ENCODE measurements at regions not wholly inside any gene's neighbourhood (a gene's known extent, or its start where the extent isn't known, plus 50 kb on each side); places are given as distances from the start of the nearest gene placed in this dataset.

- intact Hi-C loops (cut with micrococcal nuclease): loop anchor here (5.0 kb wide), 1 partner anchor 130 kb away; no protein-coding TSS in a partner anchor
Measured at GRCh38 chr3:160162440-160162839, 62.8 kb upstream of the C3orf80 start.

GRCh38 chr3:160163229-160163878, 61.9 kb upstream of the C3orf80 start:
- intact Hi-C loops (cut with micrococcal nuclease): loop anchor here (1.0 to 5.0 kb wide), 3 partner anchors 131 to 323 kb away; no protein-coding TSS in a partner anchor

GRCh38 chr3:160168246-160168645, 57.0 kb upstream of the C3orf80 start:
- intact Hi-C loops (cut with micrococcal nuclease): no loop called here

- intact Hi-C loops (cut with micrococcal nuclease): no loop called here
Measured at GRCh38 chr3:160169139-160169976, 55.9 kb upstream of the C3orf80 start.

- intact Hi-C loops (cut with micrococcal nuclease): no loop called here
Measured at GRCh38 chr3:160170409-160171370, 54.5 kb upstream of the C3orf80 start.

GRCh38 chr3:160171813-160172212, 53.4 kb upstream of the C3orf80 start:
- intact Hi-C loops (cut with micrococcal nuclease): no loop called here

GRCh38 chr3:160174621-160175020, 50.6 kb upstream of the C3orf80 start:
- intact Hi-C loops (cut with micrococcal nuclease): no loop called here

Data from T-helper 2 cell treated with Interferon-gamma antibody and Interleukin-4, amounts not matched to agents 100 ng/mL and 5 ng/mL, for 36 hours (primary cell).